Progenitor cell of endocrine pancreas (in vitro differentiated cells): ENCODE measurements at regions not wholly inside any gene's neighbourhood (a gene's known extent, or its start where the extent isn't known, plus 50 kb on each side); places are given as distances from the start of the nearest gene placed in this dataset.
"Not testable (repeated sequence)": the region's sequence is repeated elsewhere in the genome, so short reads cannot be mapped to it uniquely, and the experiment has no call there.

ENCODE experiments used
- DNase-seq: peaks from one replicate; pipeline ENCODE4 v3.0.0; 2021; ENCODE audit warnings: low spot score; ENCODE audit not compliant: unreplicated experiment
- H3K27ac Mint-ChIP-seq: 2 replicates; pipeline ENCODE4 v1.8.0; 2021; ENCODE audit warnings: mild to moderate bottlenecking, moderate library complexity, mixed read lengths
- H3K27me3 Mint-ChIP-seq: 2 replicates; pipeline ENCODE4 v1.8.0; 2021; ENCODE audit warnings: mixed read lengths
- H3K36me3 Mint-ChIP-seq: 2 replicates; pipeline ENCODE4 v1.8.0; 2022; ENCODE audit warnings: mixed read lengths; ENCODE audit not compliant: insufficient read depth
- H3K4me1 Mint-ChIP-seq: 2 replicates; pipeline ENCODE4 v1.8.0; 2021; ENCODE audit warnings: low read depth, mixed read lengths
- H3K4me3 Mint-ChIP-seq: 2 replicates; pipeline ENCODE4 v1.8.0; 2021; ENCODE audit warnings: low read depth, mild to moderate bottlenecking, moderate library complexity, mixed read lengths
- H3K9me3 Mint-ChIP-seq: 2 replicates; pipeline ENCODE4 v1.8.0; 2021; ENCODE audit warnings: low read depth, mixed read lengths
- CTCF ChIP-seq: fragments of 200-600 bp; sonication (generic); IDR thresholded peaks from one replicate; pipeline ENCODE4 v1.5.0; 2021; ENCODE audit warnings: antibody characterized with exemption, mild to moderate bottlenecking; ENCODE audit not compliant: unreplicated experiment

GRCh38 chr6:115750292-115750691, 310.4 kb downstream of the FRK start:
- Mint-ChIP-seq H3K4me1 (no peaks in the 10 kb centered on the region), H3K36me3 (no peaks in the 10 kb centered on the region), H3K4me3 (no peak overlapping the region), H3K9me3 (peaks cover 2% of the 10 kb centered on the region), H3K27ac (no peak overlapping the region), H3K27me3 (no peaks in the 10 kb centered on the region)
- DNase-seq = no peak
- TF ChIP-seq CTCF = no peak

- H3K4me3 Mint-ChIP-seq = no peak overlapping the region
- H3K9me3 Mint-ChIP-seq = peaks cover 14% of the 10 kb centered on the region
- no peaks in the 10 kb centered on the region for H3K36me3 Mint-ChIP-seq
- H3K27me3 Mint-ChIP-seq = no peaks in the 10 kb centered on the region
- H3K27ac Mint-ChIP-seq = no peak overlapping the region
- DNase-seq = no peak
- no peaks in the 10 kb centered on the region for H3K4me1 Mint-ChIP-seq
- TF ChIP-seq CTCF = no peak
Measured at GRCh38 chr6:115747719-115748118, 313.0 kb downstream of the FRK start.

- H3K4me1 Mint-ChIP-seq, H3K27ac Mint-ChIP-seq, H3K36me3 Mint-ChIP-seq, H3K27me3 Mint-ChIP-seq, H3K4me3 Mint-ChIP-seq, DNase-seq: not testable (repeated sequence)
- H3K9me3 Mint-ChIP-seq = peaks cover 14% of the 10 kb centered on the region
Measured at GRCh38 chr6:115746583-115746982, 314.1 kb downstream of the FRK start.

- no peaks in the 10 kb centered on the region for H3K4me1 Mint-ChIP-seq
- TF ChIP-seq CTCF = no peak
Measured at GRCh38 chr6:115740907-115741306, 319.8 kb downstream of the FRK start.

GRCh38 chr6:115735610-115736009, 325.1 kb downstream of the FRK start:
- Mint-ChIP-seq H3K4me1 (no peaks in the 10 kb centered on the region), H3K4me3 (no peak overlapping the region), H3K27me3 (no peaks in the 10 kb centered on the region), H3K27ac (no peak overlapping the region), H3K36me3 (no peaks in the 10 kb centered on the region), H3K9me3 (peaks cover 7% of the 10 kb centered on the region)
- no peak for TF ChIP-seq CTCF
- DNase-seq = no peak

More at GRCh38 chr6:115740907-115741306, 319.8 kb downstream of the FRK start:
- H3K4me3 Mint-ChIP-seq = no peak overlapping the region
- no peak for DNase-seq
- H3K9me3 Mint-ChIP-seq = peaks cover 18% of the 10 kb centered on the region
- no peaks in the 10 kb centered on the region for H3K27me3 Mint-ChIP-seq
- no peaks in the 10 kb centered on the region for H3K36me3 Mint-ChIP-seq
- H3K27ac Mint-ChIP-seq = no peak overlapping the region

- DNase-seq = no peak
- H3K27me3 Mint-ChIP-seq = no peaks in the 10 kb centered on the region
- H3K36me3 Mint-ChIP-seq = no peaks in the 10 kb centered on the region
- no peak overlapping the region for H3K4me3 Mint-ChIP-seq
- H3K9me3 Mint-ChIP-seq = peaks cover 7% of the 10 kb centered on the region
- H3K27ac Mint-ChIP-seq = no peak overlapping the region
- no peaks in the 10 kb centered on the region for H3K4me1 Mint-ChIP-seq
- TF ChIP-seq CTCF = no peak
Measured at GRCh38 chr6:115733426-115733825, 327.3 kb downstream of the FRK start.
